Natural killer cell (primary cell): ENCODE measurements at regions not wholly inside any gene's neighbourhood (a gene's known extent, or its start where the extent isn't known, plus 50 kb on each side); places are given as distances from the start of the nearest gene placed in this dataset.

Experiments
- ATAC-seq, 3 donors: fragments of 150-1000 bp in 2 of 3; fragments of 200-7000 bp in 1 of 3; cut with Tn5 transposase; 1 replicate in 1 of 3; 2 replicates in 2 of 3; pipeline ENCODE4 v1.10.0; 2021; ENCODE audit warnings: mild to moderate bottlenecking in 2 of 3, moderate library complexity in 2 of 3
- DNase-seq, 2 donors: peaks; one replicate each; pipeline versions ENCODE4 v3.0.0 to v3.0.0-alpha.2; 2013 to 2021; ENCODE audit warnings: mixed read lengths in 1 of 2
- H3K27ac ChIP-seq: one replicate; pipeline ENCODE4 v1.5.1; 2013; ENCODE audit warnings: mild to moderate bottlenecking, low read length
- H3K27me3 ChIP-seq: one replicate; pipeline ENCODE4 v1.6.1; 2013; ENCODE audit warnings: low read length; ENCODE audit not compliant: control insufficient read depth, insufficient read depth
- H3K36me3 ChIP-seq: one replicate; pipeline ENCODE4 v1.6.1; 2013; ENCODE audit warnings: low read length; ENCODE audit not compliant: control insufficient read depth, insufficient read depth
- H3K4me1 ChIP-seq: one replicate; pipeline ENCODE4 v1.6.1; 2013; ENCODE audit warnings: low read length; ENCODE audit not compliant: control insufficient read depth, insufficient read depth
- H3K4me3 ChIP-seq: one replicate; pipeline ENCODE4 v1.5.1; 2013; ENCODE audit warnings: low read length
- H3K9me3 ChIP-seq: one replicate; pipeline ENCODE4 v1.6.1; 2013; ENCODE audit warnings: low read length; ENCODE audit not compliant: control insufficient read depth, insufficient read depth
- H3K27ac Mint-ChIP-seq, 2 donors: one replicate each; pipeline ENCODE4 v1.8.0; 2022; ENCODE audit warnings: mild to moderate bottlenecking in 2 of 2, mixed read lengths in 2 of 2, moderate library complexity in 1 of 2
- H3K27me3 Mint-ChIP-seq, 2 donors: one replicate each; pipeline ENCODE4 v1.8.0; 2022; ENCODE audit warnings: low read depth in 2 of 2, mixed read lengths in 2 of 2
- H3K36me3 Mint-ChIP-seq: one replicate; pipeline ENCODE4 v1.8.0; 2022; ENCODE audit warnings: mixed read lengths
- H3K4me1 Mint-ChIP-seq, 2 donors: one replicate each; pipeline ENCODE4 v1.8.0; 2022; ENCODE audit warnings: mixed read lengths in 2 of 2
- H3K4me3 Mint-ChIP-seq: one replicate; pipeline ENCODE4 v1.8.0; 2022; ENCODE audit warnings: mild to moderate bottlenecking, moderate library complexity, mixed read lengths
- H3K9me3 Mint-ChIP-seq, 2 donors: one replicate each; pipeline ENCODE4 v1.8.0; 2022; ENCODE audit warnings: mixed read lengths in 2 of 2
- WGBS: methylation state at CpG from one replicate; pipeline ENCODE4 v1.1.7; 2013; ENCODE audit warnings: missing lambda C conversion rate; ENCODE audit not compliant: insufficient coverage; 5-methylcytosine and 5-hydroxymethylcytosine counted together
- intact Hi-C: fragments of 100-400 bp; cut with micrococcal nuclease; formaldehyde crosslinking; loops from one replicate; pipeline ENCODE4 v1.14.2; 2022
- TF ChIP-seq, protein P1 (sequence below): fragments of 200-600 bp; IDR thresholded peaks from one replicate; pipeline ENCODE4 v1.8.0; 2022; ENCODE audit warnings: antibody characterized with exemption

DNA sequence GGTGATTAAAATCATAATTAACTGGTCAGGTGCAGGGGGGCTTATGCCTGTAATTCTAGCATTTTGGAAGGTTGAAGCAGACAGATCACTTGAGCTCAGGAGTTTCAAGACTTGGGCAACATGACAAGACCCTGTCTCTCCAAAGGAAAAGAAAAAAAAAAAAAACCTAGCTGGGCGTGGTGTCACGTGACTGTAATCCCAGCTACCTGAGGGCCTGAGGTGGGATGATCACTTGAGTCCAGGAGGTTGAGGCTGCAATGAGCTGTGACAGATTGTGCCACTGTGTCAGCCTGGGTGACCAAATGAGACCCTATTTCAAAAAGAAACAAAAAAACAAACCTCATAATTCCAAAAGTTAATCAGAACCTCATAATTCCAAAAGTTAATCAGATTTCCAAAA lies 505.5 kb downstream of the CDH8 start:
- Mint-ChIP-seq H3K27ac (no peak overlapping the region), H3K27me3 (no peaks in the 10 kb centered on the region), H3K36me3 (no peaks in the 10 kb centered on the region), H3K4me1 (no peaks in the 10 kb centered on the region), H3K9me3 (peaks cover 18 to 27% of the 10 kb centered on the region in 2 donors), H3K4me3 (no peak overlapping the region)
- no peaks in the 10 kb centered on the region for H3K36me3 ChIP-seq
- H3K27ac ChIP-seq, result no peak overlapping the region
- no peaks in the 10 kb centered on the region for H3K9me3 ChIP-seq
- ATAC-seq (no peak), DNase-seq (no peak)
- H3K4me1 ChIP-seq, result no peaks in the 10 kb centered on the region
- intact Hi-C loops, result no loop called here
- no peaks in the 10 kb centered on the region for H3K27me3 ChIP-seq
- H3K4me3 ChIP-seq, result no peak overlapping the region
- TF ChIP-seq, protein P1, sequence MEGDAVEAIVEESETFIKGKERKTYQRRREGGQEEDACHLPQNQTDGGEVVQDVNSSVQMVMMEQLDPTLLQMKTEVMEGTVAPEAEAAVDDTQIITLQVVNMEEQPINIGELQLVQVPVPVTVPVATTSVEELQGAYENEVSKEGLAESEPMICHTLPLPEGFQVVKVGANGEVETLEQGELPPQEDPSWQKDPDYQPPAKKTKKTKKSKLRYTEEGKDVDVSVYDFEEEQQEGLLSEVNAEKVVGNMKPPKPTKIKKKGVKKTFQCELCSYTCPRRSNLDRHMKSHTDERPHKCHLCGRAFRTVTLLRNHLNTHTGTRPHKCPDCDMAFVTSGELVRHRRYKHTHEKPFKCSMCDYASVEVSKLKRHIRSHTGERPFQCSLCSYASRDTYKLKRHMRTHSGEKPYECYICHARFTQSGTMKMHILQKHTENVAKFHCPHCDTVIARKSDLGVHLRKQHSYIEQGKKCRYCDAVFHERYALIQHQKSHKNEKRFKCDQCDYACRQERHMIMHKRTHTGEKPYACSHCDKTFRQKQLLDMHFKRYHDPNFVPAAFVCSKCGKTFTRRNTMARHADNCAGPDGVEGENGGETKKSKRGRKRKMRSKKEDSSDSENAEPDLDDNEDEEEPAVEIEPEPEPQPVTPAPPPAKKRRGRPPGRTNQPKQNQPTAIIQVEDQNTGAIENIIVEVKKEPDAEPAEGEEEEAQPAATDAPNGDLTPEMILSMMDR, result no peak
- WGBS, result 92% methylated on average over 2 of the region's 2 CpGs

DNA sequence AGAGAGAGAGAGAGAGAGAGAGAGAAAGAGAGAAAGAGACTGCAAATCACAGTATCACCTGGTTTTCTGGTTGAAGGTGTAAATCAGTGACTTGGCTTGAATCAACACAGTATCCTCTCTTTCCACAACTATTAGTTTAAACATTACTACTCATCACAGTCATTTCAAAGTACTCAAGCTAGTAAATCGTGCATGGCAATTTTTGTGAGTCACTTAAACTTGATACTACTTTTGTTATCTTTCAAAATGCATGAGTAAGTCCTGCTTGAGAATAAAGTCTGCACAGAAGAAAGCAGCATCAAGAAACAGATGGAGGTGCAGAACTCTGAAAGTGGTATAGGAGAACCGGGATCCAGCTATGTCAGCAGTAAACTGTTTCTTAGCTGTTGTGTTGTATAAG lies 535.4 kb downstream of the CDH8 start:
- no peak for ATAC-seq
- Histone ChIP-seq H3K27ac (no peak overlapping the region), H3K27me3 (no peaks in the 10 kb centered on the region), H3K4me3 (no peak overlapping the region), H3K9me3 (no peaks in the 10 kb centered on the region), H3K4me1 (no peaks in the 10 kb centered on the region), H3K36me3 (no peaks in the 10 kb centered on the region)
- 57% methylated on average over 1 of the region's 2 CpGs for WGBS
- Mint-ChIP-seq H3K27me3 (no peaks in the 10 kb centered on the region), H3K9me3 (peaks cover 3 to 5% of the 10 kb centered on the region in 2 donors), H3K4me3 (no peak overlapping the region), H3K36me3 (no peaks in the 10 kb centered on the region), H3K27ac (no peak overlapping the region), H3K4me1 (no peaks in the 10 kb centered on the region)
- no peak for DNase-seq
- TF ChIP-seq, protein P1, result no peak
- intact Hi-C loops, result no loop called here

DNA sequence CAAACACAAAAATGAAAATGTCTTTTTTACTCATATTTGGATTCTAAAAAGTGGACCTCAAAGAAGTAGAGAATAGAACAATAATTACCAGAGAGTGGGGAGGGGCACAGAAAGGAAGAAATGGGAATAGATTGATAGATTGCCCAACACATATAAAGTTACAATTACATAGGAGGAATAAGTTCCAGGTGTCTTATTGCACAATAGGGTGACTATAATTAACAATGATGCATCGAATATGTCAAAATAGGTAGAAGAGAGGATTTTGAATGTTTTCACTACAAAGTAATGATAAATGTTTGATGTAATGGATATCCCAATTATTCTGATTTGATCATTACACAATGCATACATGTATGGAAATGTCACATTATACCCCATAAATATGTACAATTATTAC lies 556.0 kb downstream of the CDH8 start:
- Mint-ChIP-seq H3K9me3 (peaks cover 12 to 27% of the 10 kb centered on the region in 2 donors), H3K27me3 (no peaks in the 10 kb centered on the region), H3K36me3 (no peaks in the 10 kb centered on the region), H3K4me3 (no peak overlapping the region), H3K27ac (no peak overlapping the region), H3K4me1 (no peaks in the 10 kb centered on the region)
- H3K27ac ChIP-seq, result no peak overlapping the region
- intact Hi-C loops, result no loop called here
- ATAC-seq, result no peak
- TF ChIP-seq, protein P1, result no peak
- H3K9me3 ChIP-seq, result no peaks in the 10 kb centered on the region
- H3K4me1 ChIP-seq, result no peaks in the 10 kb centered on the region
- no peak overlapping the region for H3K4me3 ChIP-seq
- no CpG with 5 or more reads among the region's 1 CpG for WGBS
- no peaks in the 10 kb centered on the region for H3K27me3 ChIP-seq
- no peaks in the 10 kb centered on the region for H3K36me3 ChIP-seq
- DNase-seq, result no peak

DNA sequence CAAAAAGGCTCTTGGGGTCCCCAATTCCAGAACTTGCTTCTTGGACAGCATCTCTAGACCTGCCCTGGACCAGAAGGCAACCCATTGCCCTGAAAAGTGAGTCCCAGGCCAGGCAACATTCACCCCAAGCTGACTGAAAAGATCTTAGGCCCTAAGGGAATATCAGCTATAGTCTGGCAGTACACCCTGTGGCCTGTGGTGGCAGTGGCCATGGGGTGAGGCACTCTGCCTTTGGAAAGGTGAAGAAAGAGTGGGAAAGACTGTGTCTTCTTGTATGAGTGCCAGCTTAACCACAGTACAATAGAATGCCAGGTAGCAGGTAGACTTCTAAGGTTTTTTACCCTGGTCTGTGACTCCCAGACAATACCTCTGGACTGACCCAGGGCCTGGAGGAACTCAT lies 564.5 kb downstream of the CDH8 start:
- Mint-ChIP-seq H3K27me3 (no peaks in the 10 kb centered on the region), H3K36me3 (no peaks in the 10 kb centered on the region), H3K4me3 (no peak overlapping the region), H3K27ac (no peak overlapping the region), H3K4me1 (no peaks in the 10 kb centered on the region), H3K9me3 (peaks cover 11 to 25% of the 10 kb centered on the region in 2 donors)
- Histone ChIP-seq H3K4me1 (no peaks in the 10 kb centered on the region), H3K27me3 (no peaks in the 10 kb centered on the region), H3K4me3 (no peak overlapping the region), H3K27ac (no peak overlapping the region), H3K36me3 (no peaks in the 10 kb centered on the region), H3K9me3 (peaks cover 19% of the 10 kb centered on the region)
- DNase-seq (no peak), ATAC-seq (no peak)
- intact Hi-C loops, result no loop called here
- TF ChIP-seq, protein P1, result no peak
